GM18519 (cell line): ENCODE measurements at regions not wholly inside any gene's neighbourhood (a gene's known extent, or its start where the extent isn't known, plus 50 kb on each side); places are given as distances from the start of the nearest gene placed in this dataset.
"Not testable (repeated sequence)": the region's sequence is repeated elsewhere in the genome, so short reads cannot be mapped to it uniquely, and the experiment has no call there.

Source experiments
- ATAC-seq: cut with Tn5 transposase; IDR thresholded peaks from one replicate; pipeline ENCODE4 v1.9.1; 2021; ENCODE audit warnings: mild to moderate bottlenecking, moderate library complexity; ENCODE audit not compliant: unreplicated experiment, low FRiP score

DNA sequence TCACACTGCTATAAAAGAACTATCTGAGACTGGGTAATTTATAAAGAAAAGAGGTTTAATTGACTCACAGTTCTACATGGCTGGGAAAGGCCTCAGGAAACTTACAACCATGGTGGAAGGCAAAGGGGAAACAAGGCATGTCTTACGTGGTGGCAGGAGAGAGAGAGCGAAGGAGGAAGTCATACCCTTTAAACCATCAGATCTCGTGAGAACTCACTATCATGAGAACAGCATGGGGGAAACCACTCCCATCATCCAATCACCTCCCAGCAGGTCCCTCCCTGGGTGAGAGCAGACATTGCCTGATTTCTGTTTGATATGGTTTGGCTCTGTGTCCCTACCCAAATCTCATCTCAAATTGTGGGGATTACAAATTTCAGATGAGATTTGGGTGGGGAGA, 86.9 kb upstream of the CTDP1 start:
- not testable (repeated sequence) for ATAC-seq

DNA sequence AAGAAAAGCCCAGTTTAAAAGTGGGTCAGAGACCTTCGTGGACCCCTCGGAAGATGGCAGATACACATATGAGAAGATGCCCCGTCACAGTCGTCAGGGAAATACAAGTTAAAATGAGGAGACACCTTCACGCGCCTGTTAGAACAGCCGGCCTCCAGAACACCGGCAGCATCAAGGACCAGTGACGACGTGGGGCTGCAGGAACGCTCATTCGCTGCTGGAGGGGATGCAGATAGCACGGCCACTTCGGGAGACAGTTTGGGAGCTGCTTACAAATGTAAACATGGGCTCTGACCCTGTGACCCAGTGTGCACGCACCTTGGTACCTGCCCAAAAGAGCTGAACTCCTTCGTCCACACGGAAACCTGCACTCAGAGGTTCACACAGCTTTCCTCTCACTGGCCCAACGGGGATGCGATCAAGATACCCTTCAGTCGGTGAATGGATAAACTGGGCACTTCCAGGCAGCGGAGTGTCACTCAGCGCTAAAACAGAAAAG, 83.7 kb upstream of the CTDP1 start:
- no peak for ATAC-seq

DNA sequence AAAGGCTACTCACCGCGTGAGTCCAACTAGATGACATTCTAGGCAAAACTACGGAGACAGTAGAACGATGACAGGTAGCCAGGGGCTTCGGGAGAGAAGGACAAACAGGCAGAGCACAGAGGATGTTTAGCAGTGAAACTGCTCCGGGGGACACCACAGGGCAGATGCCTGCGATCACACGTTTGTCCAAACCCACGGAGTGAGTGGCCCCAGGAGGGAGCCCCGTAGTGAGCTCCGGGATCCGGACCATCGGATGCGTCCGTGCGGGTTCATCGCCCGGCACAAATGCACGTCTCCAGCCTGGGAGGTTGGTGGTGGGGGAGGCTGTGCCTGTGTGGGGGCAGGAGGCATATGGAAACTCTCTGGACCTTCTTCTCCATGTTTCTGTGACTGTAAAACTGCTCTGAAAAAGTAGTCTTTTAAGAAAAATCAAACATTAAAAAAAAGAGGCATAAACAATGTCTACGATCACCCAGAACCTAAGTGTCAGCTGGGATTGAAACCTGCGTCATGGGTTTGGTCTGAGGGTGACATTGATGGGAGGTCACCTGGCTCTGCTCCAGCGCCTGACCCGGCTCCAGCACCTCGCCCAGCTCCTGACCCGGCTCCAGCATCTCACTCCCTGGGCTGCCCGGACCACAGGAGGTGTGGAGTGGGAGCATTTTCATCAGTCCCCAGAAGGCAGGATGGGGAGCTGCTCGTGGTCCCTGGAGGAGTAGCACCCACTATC, 83.0 kb upstream of the CTDP1 start:
- no peak for ATAC-seq

DNA sequence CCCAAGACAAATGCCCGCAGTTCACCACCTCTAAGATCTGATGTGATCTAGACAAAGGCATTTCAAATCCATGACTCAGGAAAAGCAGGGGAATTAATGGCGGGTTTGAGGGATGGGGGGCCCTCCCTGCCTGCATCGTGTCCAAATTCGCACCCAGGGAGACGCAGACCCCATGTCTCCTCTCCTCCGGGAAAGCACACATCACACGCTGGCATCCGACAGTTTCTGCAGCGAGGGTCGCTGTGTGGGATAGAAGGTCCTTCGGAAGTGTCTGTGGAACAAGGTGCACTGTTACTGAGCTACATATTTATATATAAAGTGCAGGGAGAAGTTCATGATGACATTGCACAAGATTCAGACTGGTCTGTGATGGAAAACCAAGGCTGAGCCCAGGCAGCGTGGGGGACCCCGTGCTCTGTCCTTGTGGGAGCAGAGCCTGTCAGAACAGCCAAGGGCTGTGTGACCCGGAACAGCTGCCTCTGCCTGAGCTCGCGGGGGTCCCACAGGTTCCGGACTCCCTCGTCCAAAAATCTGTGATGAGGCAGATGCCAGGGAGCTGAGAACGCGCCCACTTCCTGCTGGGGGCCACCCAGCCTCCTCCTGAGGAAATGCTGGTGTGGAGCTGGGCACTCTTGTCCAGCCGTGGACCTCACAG, 82.3 kb upstream of the CTDP1 start:
- no peak for ATAC-seq

DNA sequence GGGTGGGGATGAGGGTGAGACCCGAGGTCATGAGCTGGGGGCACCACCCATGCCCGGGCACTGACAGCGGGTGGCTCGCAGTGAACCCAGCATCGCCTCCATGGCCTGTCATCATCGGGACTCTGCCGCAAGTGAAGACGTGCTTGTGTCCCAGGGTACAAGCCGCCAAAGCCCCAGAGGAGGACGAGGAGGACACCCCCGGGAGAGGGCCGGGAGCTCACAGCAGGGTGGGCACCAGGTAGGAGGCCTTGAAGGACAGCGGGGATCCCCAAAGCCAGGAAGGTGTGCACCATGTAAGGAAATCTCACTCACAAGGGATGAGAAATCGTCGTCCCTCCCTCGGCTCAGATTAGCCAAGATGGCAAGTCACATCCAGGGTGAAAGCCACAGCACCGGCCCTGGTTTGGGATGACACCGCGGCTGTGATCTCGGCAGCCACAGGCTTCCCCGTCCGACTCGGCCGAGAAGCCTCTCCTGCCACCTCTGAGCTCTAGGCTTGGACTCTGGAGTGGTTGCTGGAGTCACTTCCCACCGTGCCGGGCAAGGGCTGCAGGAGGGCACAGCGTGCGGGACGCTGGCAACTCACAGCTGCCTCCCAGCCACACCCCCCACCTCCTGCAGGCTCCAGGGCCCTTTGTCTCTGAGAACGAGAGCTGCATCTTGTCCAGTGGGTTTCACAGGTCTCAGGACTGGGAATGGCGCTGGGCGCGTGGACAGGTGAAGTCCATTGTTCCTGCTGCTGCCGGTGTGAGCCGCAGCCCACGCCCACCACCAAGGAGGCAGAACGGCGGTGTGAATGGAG, 81.6 kb upstream of the CTDP1 start:
- no peak for ATAC-seq

DNA sequence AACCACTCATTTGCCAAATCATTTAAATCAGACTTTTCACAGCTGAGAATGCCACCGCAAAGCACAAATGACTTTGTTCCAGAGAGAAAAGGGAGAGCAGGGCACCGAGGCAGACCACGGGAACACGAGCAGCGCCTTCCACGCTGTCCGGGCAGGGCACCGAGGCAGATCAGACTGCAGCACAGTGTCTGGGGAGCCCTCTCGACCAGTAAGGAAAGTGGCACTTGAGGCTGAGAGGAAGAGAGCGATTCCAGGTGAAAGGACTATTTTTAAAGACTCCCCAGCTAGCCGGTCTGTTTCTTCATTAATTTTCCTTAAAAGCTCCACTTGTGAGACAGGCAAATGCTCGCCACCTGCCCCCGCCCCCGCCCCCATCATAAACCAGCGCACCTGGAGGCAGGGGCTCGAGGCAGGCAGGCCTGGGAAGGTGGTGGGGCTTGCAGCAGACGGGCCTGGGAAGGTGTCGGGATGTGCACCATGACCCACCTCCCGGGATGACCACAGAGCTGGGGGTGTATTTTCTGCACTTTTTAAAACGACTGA, 80.9 kb upstream of the CTDP1 start:
- ATAC-seq: no peak

DNA sequence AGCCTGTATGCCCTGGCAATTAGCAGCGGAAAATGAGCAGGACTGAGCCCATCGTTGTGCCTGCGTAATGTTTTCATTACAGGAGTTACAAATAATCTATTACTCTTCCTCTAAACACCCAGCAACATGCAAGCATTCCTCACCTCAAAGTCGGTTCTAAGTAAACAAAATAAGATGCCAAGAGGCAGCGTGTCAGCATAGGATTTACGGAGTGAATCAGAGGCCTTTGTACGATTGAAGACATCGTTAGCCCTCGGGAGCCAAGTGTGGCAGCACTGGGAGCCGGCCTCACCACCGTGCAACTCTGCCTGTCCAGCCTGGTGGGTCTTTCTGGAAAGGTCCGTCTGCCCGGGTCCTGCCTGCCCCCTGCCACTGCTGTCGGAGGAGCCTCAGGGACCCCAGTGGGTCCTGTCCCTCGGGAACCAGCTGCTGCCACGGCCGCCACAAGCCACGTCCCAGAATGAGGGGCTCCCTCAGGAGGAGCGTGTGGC, 80.1 kb upstream of the CTDP1 start:
- ATAC-seq: no peak

DNA sequence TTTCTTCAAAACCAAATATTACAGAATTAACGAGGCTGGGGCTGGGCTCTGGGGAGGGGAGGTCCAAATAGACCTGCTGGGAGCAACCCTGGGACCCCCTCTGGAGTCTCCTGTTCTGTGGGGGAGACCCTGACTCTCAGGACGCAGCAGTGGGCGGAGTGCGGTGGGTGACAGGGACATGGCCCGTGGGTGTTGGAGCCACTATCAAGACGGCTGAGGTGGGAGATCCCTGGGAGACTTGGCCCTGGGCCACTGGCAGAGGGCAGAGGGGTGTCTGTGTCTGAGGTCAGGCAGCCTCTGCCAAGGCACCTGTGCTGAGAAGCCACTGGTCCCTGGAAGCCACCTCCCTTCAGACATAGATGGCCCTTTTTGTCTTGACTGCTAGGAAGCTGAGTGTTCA, 79.5 kb upstream of the CTDP1 start:
- no peak for ATAC-seq

DNA sequence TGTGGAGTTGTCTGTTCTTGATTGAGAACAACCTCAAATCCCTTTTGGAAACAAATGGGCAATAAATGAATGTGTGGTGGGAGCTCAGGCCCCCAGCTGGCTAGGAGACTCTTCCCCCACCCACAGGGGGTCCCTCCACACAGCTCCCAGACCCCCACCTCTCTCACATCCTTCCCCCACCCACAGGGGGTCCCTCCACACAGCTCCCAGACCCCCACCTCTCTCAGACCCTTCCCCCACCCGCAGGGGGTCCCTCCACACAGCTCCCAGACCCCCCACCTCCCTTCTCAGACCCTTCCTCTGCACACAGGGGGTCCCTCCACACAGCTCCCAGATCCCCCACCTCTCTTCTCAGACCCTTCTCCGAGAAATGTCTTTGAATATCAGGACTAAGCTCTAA, 79.0 kb upstream of the CTDP1 start:
- no peak for ATAC-seq

DNA sequence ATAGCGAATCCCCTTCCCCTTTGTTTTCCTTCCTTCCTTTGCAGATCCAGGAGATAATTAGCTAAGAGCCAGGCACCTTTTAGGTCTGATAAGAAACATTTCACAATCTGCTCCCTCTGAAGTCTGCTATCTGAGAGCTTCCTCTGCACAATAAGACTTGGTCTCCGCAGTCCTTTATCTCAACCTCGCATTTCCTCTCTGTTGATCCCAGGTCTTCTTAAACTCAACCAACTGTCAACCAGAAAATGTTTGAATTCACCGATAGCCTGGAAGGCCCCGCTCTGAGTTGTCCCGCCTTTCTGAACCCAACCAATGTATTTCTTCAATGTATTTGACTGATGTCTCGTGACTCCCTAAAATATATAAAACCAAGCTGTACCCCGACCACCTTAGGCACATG, 78.4 kb upstream of the CTDP1 start:
- ATAC-seq: no peak

DNA sequence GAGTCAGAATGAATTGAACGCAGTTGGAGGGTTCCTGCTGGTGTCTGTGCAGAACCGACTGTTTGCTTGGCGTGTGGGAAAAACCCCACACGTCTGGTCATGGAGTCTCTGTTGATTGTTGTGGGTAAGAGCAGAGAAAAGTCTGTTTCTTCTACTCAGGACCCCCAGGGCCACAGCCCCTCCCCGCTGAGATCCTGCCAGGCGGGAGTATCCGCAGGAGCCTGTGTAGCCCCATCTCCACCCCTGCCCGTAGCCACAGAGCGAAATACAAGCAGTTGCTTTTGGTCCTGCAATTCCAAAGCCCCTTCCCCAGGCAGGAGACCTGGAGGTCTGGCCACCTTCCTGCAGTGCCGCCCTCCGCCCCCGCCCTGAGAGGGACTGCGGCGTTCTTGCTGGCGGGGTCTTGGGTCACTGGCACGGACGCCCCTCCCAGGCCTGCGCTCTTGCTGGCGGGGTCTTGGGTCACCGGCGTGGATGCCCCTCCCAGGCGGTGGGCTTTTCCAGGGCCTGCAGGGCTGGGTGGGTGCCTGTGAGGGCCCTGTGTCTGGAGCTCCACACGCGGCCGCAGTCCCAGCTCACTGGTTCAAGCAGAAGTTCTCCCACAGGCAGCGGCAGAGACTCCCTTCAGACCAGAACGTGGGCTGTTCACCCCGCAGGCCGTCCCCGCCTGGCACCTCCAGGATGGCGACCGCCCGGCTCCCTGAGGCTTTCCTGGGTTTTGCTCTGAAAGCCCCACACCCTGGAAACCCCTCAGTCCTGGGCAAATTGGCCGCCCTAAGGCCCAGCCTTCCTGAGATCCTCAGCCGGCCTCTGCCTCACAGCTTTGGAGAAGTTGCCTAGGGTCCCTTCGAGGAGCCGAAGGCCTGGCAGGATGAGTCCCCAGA, 76.0 kb upstream of the CTDP1 start:
- no peak for ATAC-seq

DNA sequence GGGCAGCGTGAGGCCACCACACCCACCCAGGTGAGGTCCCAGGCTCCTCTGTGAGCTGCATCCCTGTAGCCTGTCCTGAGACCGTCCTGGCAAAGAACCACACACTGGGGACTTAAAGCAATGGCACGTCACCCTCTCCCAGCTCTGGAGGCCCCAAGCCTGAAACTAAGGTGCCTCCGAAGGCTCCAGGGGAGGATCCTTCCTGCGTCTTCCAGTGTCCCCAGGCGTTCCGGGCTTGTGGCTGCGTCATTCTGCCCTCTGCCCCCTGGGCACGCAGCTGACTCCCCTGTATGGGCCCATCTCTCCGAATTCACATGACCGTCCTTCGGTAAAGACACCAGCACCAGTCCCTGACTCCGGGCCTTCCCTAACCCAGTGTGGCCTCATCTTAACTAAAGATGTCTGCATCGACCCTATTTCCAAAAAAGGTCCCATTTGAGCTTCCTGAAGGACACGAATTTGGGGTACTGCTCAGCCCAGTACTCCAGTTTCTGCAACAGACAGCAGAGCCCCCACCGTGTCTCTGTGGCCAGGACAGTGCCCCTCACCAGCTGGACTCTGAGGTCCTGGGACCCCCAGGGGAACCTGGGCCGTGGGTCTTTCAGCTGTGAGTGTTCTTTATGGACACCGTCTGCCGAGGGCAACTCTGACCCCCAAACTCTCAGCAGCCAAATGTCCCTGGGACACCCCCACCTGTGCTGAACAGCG, 75.2 kb upstream of the CTDP1 start:
- ATAC-seq: no peak

DNA sequence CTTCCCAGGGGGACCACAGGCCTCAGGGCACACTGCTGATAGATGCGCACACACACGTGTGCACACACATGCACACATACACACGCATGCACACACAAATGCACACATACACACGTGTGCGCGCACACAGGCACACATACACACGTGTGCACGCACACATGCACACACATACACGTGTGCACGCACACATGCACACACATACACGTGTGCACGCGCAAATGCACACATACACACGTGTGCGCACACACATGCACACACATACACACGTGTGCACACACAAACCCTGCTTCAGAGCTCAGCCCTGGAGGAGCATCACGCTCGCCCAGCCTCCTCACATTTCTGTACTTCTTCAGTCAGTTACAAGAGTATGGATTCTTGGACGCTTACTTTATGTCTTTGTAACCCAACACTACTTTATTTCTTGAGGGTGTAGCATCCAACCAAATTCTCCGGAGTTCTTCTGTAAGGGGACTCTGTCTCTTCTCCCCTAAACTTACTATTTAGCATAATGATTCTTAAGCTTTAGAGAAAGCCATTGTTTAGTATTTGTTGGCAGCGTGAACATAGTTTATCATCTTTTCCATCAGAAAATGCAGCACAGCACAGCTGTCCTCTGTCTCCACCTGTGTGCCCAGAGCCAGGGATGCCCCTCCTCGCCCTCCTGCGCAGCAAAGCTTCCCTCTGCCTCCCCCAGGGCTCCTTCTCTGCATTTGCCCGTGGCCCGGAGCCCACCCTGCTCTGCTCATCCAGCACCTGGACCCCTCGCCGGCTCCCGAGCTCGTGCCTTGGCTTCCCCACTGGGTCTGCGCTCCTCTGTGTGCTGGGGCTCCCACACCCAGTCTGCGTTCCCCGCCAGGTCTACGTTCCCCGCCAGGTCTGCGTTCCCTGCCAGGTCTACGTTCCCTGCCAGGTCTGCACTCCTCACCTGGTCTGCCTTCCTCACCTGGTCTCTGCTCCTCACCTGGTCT, 74.4 kb upstream of the CTDP1 start:
- ATAC-seq: no peak

DNA sequence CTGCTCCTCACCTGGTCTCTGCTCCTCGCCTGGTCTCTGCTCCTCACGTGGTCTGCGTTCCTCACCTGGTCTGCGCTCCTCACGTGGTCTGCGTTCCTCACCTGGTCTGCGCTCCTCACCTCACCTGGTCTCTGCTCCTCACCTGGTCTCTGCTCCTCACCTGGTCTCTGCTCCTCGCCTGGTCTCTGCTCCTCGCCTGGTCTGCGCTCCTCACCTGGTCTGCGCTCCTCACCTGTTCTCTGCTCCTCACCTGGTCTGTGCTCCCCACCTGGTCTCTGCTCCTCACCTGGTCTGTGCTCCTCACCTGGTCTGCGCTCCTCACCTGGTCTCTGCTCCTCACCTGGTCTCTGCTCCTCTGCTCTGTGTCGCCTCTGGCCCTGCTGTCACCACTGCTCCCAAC, 73.5 kb upstream of the CTDP1 start:
- ATAC-seq: not testable (repeated sequence)

DNA sequence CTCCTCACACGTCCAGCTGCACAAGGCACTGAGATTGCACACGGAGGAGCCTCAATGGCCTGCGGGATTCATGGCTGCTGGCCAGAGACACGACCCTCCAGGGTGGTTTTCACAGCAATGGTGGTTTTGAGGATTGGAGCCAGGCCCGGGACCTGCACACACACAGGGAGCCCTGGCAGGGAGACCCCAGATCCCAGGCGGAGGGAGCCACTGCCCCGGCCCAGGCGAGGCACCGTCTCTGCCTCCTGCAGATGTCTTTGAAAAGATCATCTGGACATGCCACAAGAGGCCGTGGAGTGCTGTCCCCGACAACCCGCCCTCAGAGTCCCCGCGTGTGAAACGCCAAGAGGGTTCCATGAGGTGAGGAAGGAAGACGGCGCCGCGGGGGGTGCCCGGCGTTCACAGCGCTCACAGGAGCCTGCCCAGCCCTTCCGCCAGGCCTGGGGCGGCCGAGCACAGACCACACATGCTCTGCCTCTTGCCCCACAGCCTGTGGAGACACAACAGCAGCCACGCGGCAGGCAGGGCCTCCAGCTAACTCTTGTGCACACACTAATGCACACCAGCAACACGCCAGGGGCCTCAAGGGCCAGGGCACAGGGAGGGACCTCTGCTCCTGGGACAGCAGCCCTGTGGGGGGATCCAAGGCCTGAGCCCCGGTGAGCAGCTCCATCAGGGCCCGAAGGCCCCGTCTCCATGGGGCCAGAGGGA, 72.8 kb upstream of the CTDP1 start:
- ATAC-seq: no peak

DNA sequence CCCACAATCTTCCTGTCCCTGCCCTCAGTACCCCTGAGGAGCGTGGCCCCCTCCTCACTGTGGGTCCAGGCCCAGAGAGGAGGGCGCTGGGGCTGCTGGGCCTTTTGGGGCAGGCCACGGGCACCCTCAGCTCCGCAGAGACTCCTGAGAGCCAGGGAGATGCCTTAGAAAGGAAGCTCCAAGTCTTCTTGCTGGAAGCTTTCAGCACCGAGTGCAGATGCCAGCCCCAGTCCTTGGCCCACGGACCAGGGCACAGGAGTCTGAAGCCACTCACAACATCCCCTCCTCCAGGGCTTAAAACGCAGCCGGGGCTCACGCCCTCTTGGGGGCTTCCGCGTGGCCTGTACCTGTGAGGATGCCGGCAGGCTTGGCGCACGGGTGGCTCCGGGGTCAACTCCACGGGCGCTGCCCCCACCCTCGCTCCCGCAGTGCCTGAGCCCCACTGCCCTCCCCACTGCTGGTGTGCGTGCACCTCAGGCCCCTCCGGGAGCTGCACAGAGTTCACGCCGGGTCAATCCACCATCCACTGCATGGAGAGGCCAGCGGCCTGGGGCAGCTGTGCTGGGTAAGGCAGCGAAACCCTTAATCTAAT, 72.1 kb upstream of the CTDP1 start:
- no peak for ATAC-seq

DNA sequence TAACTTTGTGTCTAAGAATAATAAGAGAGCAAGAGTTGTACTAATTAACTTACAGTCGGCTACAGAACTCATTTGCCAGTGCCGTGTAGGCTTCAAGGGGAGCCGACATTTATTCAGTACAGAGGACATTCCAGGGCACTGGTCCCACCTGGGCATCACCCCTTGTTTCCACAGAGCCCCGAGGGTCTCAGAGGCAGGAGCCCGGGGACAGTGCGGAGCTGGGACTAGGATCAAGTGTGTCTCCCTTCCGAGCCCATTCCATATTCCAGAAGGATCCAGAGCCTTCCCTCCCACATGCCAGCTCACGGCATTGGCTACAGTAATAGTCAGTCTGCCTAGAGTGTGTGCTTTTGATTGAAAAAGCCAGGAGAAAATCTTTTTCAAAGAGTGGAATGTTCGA, 71.5 kb upstream of the CTDP1 start:
- ATAC-seq: no peak
